GM19023 (cell line): ENCODE measurements at regions not wholly inside any gene's neighbourhood (a gene's known extent, or its start where the extent isn't known, plus 50 kb on each side); places are given as distances from the start of the nearest gene placed in this dataset.
"Not testable (repeated sequence)": the region's sequence is repeated elsewhere in the genome, so short reads cannot be mapped to it uniquely, and the experiment has no call there.

Experiments
- ATAC-seq: cut with Tn5 transposase; IDR thresholded peaks from one replicate; pipeline ENCODE4 v1.9.1; 2021; ENCODE audit warnings: mild to moderate bottlenecking, moderate library complexity; ENCODE audit not compliant: unreplicated experiment

GRCh38 chr5:17364987-17365810 is 132.8 kb upstream of the TAF11L2 start:
- no peak for ATAC-seq

- ATAC-seq = no peak
Observed at GRCh38 chr5:17365811-17366138, 132.3 kb upstream of the TAF11L2 start.

GRCh38 chr5:17367256-17367840 is 130.7 kb upstream of the TAF11L2 start:
- ATAC-seq = no peak

- ATAC-seq = no peak
Observed at GRCh38 chr5:17370651-17371050, 127.4 kb upstream of the TAF11L2 start.

- no peak for ATAC-seq
Observed at GRCh38 chr5:17373406-17373805, 124.6 kb upstream of the TAF11L2 start.

GRCh38 chr5:17373814-17374556 is 124.0 kb upstream of the TAF11L2 start:
- no peak for ATAC-seq

GRCh38 chr5:17374973-17375742 is 122.9 kb upstream of the TAF11L2 start:
- ATAC-seq = no peak

GRCh38 chr5:17375886-17376285 is 122.1 kb upstream of the TAF11L2 start:
- ATAC-seq = not testable (repeated sequence)

- no peak for ATAC-seq
Observed at GRCh38 chr5:17378346-17378997, 119.6 kb upstream of the TAF11L2 start.

GRCh38 chr5:17379100-17379951 is 118.7 kb upstream of the TAF11L2 start:
- no peak for ATAC-seq

- ATAC-seq = no peak
Observed at GRCh38 chr5:17381932-17382331, 116.1 kb upstream of the TAF11L2 start.

GRCh38 chr5:17383526-17383925 is 114.5 kb upstream of the TAF11L2 start:
- ATAC-seq = no peak

- no peak for ATAC-seq
Observed at GRCh38 chr5:17384181-17384580, 113.8 kb upstream of the TAF11L2 start.

- no peak for ATAC-seq
Observed at GRCh38 chr5:17388717-17389116, 109.3 kb upstream of the TAF11L2 start.

- ATAC-seq = no peak
Observed at GRCh38 chr5:17394086-17394485, 103.9 kb upstream of the TAF11L2 start.

- no peak for ATAC-seq
Observed at GRCh38 chr5:17395106-17395880, 102.7 kb upstream of the TAF11L2 start.

GRCh38 chr5:17396247-17396646 is 101.8 kb upstream of the TAF11L2 start:
- peak; percentile 65 for ATAC-seq

GRCh38 chr5:17398431-17398830 is 99.6 kb upstream of the TAF11L2 start:
- no peak for ATAC-seq
